GM21825 (cell line): ENCODE measurements at regions not wholly inside any gene's neighbourhood (a gene's known extent, or its start where the extent isn't known, plus 50 kb on each side); places are given as distances from the start of the nearest gene placed in this dataset.
A peak's percentile ranks its signal among the peaks of the same experiment; 100 is the strongest.
"Not testable (repeated sequence)": the region's sequence is repeated elsewhere in the genome, so short reads cannot be mapped to it uniquely, and the experiment has no call there.

Experiments used
- ATAC-seq: cut with Tn5 transposase; IDR thresholded peaks from one replicate; pipeline ENCODE4 v1.9.1; 2021; ENCODE audit warnings: mild to moderate bottlenecking, moderate library complexity; ENCODE audit not compliant: unreplicated experiment

DNA sequence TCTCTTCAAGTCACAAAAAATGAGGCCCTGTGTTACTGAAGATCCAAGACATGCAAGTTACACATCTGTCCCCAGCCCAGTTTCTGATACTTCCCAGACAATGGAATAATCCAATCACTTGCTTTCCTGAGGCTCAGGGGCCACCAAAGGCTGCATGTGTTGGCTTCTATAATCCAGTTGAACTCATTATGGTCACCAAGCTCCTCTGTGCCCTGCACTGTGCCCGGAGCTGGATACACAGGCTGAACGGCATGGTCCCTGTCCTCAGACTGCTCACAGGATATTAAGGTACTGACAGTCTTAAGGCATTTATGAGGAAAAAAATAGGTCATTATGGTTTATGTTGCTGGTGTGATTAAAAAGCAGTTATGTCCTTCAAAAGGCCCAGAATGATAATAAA lies 117.0 kb upstream of the SYT6 start:
- no peak for ATAC-seq

DNA sequence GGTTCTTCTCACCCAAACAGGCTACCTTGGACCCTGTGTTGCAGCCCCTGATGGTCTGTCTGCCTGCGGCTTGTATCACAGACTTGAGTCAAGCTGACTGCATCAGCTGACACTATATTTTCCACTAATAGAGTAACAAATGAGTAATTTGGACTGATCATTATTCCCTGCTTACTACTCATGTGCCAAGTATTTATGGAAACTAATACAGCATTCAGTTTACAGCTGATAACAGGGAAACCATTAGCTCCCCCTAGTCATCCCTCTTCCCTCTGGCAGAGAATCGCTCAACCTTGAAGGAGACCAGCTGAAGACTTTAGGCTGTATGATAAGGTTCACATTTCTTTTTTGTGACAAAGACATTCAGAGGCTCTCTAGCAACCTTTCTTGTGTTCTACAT lies 116.6 kb upstream of the SYT6 start:
- ATAC-seq = no peak

DNA sequence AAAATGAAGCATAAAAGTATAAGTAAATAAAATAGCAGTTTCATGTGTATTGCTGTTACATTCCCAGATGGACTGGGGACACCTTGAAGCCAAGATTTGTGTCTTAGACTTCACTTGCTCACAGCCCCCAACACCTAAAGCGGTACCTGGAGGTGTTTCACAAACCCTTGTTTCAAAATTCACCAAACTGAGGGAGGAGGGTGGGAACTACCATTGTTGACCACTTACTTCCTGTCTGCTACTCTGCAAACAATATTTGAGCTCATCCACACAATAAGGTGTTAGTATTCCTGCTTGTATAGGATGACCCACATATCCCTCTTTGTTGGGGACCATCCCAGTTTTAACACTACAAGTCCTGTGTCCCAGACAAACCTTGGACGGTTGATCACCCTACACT lies 115.9 kb upstream of the SYT6 start:
- ATAC-seq = no peak

GRCh38 chr1:114263343-114263742 lies 109.7 kb upstream of the SYT6 start:
- peak; percentile 73 for ATAC-seq

GRCh38 chr1:114262337-114262736 lies 108.7 kb upstream of the SYT6 start:
- ATAC-seq = no peak

GRCh38 chr1:114260805-114261484 lies 107.3 kb upstream of the SYT6 start:
- no peak for ATAC-seq

DNA sequence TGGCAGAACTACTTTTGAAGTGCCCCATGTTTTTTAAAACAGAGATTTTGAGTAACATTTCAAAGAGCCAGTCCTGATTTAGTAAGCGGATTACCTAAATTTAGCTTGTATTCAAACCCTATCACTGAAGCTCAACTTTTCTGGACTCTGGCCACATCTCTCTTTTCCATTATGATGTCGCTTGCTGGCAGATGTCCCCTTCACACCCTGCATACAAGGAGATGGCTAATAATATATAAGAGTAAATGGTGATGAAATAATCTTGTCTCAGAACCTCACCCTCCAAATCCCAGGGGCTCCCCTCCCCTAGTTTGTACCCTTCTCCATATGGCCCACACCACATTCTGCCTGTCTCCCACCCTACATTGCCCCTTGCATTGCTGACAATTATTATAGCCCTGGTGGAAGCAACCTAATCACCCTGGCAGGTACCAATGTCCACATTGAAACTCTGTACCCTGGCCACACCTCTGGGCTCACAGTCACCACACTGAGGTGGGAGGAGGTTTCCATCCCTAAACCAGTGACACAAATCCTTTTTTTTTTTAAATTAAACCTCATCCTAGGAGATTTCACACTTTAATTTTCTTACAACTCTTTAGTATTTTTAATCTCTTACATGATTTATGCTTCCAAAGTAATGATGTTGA lies 106.0 kb upstream of the SYT6 start:
- ATAC-seq = no peak

DNA sequence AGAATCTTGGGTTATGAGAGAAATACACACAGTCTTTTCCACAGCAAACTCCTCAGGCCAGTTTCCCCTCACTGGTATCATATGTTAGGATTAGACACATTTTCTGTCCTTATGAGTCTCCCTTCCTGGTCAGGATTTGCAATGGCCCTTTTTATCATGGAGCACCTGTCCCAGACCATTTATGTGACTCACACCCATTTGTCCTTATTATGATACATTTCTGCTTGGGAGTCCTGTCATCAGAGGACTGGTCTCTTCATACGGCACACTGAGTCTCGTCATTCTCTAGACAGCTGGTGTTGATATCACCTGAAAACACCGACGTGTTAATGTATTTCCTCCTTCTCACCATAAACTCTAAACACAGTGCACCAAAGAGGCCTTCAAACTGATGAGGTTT lies 105.0 kb upstream of the SYT6 start:
- no peak for ATAC-seq

- ATAC-seq = no peak
Observed at GRCh38 chr1:114258074-114258473, 104.4 kb upstream of the SYT6 start.

DNA sequence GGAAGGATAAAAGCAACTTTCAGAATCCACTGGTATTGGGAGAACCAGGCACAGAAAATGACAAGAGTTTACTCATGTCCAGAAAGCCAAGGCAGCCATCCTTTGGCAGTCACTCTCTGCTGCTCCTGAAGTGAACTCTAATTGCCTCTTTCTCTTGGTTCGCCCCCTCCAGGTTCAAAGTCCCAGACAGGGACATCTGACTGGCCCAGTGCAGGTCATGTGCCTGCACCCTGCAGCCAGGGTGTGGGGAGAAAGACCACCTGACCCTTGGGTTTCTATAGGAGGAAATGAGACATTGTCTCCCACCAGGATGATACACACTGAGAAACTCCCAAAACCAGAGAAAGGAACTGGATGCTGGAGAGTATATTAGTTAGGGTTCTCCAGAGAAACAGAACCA lies 103.9 kb upstream of the SYT6 start:
- no peak for ATAC-seq

DNA sequence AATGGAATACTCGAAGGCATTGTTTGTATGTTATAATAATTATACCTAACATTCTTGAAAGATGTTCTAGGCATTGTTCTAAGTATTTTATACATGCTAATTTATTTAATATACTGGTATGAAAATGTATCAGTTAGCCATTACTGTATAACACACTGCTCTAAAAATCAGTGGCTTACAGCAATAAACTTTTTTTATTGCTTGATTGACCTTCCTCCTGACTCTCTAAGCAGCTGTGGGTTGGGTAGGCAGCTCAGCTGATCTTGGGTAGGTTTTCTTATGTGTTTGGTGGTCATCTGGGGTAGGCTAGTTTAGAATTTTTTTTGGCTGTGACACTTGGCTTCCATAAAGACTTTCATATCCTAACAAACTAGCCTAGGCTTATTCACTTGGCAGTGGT lies 100.2 kb upstream of the SYT6 start:
- no peak for ATAC-seq

GRCh38 chr1:114251573-114251939 lies 97.9 kb upstream of the SYT6 start:
- no peak for ATAC-seq

GRCh38 chr1:114250683-114251572 lies 97.3 kb upstream of the SYT6 start:
- no peak for ATAC-seq

GRCh38 chr1:114249691-114250090 lies 96.0 kb upstream of the SYT6 start:
- no peak for ATAC-seq

- ATAC-seq = no peak
Observed at GRCh38 chr1:114248162-114248561, 94.5 kb upstream of the SYT6 start.

GRCh38 chr1:114242531-114243210 lies 89.0 kb upstream of the SYT6 start:
- ATAC-seq = not testable (repeated sequence)

- ATAC-seq = no peak
Observed at GRCh38 chr1:114238053-114238452, 84.4 kb upstream of the SYT6 start.

DNA sequence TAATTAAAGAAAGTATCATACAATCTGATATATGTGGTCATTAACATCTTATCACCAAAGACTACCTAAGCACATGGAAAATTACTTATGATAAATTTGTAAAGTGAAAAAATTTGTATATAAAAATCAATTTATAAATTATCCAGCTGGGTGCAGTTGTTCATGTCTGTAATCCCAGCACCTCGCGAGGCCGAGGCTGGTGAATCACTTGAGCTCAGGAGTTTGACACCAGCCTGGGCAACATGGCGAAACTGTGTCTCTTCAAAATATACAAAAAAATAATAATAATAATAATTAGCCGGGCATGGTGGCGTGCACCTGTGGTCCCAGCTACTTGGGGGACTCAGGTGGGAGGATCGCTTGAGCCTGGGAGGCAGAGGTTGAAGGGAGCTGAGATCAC lies 82.8 kb upstream of the SYT6 start:
- ATAC-seq = no peak

GRCh38 chr1:114235960-114236359 lies 82.3 kb upstream of the SYT6 start:
- no peak for ATAC-seq

DNA sequence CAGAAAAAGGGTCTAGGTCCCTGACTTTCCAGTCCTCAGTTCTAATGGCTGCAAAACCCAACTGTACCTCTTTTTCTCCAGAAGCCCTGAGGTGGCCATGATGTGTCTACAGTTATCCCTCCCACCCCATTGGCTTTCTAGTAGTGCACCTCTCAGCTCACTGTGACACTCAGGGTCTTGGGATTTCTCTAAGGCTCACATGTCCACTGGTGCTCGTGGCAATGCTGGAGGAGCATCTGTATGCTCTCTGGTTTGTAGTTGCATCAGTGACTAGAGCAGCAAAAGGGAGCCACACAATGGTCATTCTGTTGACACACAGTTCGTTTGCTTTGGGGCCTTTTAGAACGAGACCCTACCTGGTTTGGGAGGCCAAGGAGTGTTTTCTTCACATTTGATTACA lies 81.6 kb upstream of the SYT6 start:
- no peak for ATAC-seq

GRCh38 chr1:114234408-114235124 lies 80.9 kb upstream of the SYT6 start:
- no peak for ATAC-seq
